ENCODE measurements at regions not wholly inside any gene's neighbourhood (a gene's known extent, or its start where the extent isn't known, plus 50 kb on each side); places are given as distances from the start of the nearest gene placed in this dataset.

GRCh38 chrX:134167591-134168203 lies 69.3 kb upstream of the CCDC160 start:
- TF ChIP-seq CTCF (IDR thresholded peaks at IDR 0.05) = no peak

GRCh38 chrX:134171661-134172587 lies 65.1 kb upstream of the CCDC160 start:
- no peak for TF ChIP-seq CTCF (IDR thresholded peaks at IDR 0.05)

DNA sequence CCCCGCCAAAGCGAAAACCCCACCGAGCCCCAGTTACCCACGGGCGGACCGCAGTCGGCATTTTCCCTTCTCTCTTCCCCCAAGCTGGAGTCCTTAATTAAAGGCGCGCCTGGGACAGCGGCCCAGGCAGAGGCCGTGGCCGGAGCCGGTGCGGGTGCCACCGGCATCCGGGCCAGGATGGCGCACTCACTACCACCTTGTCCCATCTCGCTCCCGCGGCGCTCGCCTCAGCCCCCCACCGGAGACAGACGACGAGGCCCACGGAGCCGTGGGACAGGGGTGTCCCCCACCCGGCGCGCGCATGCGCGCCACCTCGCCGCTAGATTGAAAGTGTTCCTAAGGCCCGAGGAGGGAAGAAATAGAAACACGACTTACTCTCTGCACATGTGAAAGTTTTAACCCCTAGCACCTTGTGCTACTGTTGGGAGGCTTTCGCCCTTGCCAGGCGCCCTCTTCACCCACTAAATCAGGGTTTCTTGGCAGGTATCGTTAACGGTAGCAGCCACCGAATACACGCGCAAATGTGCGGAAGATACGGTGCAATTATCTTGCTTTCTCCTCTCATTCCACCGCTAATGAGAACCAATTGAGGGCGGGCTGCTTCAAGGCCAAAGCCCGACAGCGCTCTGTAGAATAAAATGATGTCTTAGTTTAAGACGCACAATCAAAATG lies 64.3 kb upstream of the CCDC160 start:
- TF ChIP-seq CTCF (IDR thresholded peaks at IDR 0.05) = no peak

GRCh38 chrX:134173541-134174272 lies 63.3 kb upstream of the CCDC160 start:
- no peak for TF ChIP-seq CTCF (IDR thresholded peaks at IDR 0.05)

- no peak for TF ChIP-seq CTCF (IDR thresholded peaks at IDR 0.05)
Measured at GRCh38 chrX:134174273-134174660, 62.7 kb upstream of the CCDC160 start.

DNA sequence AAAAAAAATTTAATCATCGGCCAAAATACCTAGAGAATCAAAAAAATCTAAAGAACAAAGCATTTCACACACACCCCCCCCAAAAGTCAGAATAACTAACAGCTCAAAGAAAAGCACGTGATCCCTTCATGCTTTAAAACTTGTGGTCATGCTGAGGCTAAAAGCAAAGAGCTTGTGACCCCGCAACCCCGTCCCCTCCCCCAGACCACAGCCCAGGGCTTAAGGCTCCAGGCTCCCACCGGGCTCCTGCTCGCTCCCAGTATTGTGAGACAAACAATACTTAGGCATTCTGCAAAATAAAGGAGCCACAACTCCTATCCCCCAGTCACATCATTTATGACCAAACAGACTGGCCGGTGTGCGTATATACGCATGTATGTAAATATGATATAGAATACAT lies 62.1 kb upstream of the CCDC160 start:
- no peak for TF ChIP-seq CTCF (IDR thresholded peaks at IDR 0.05)

- no peak for TF ChIP-seq CTCF (IDR thresholded peaks at IDR 0.05)
Measured at GRCh38 chrX:134177527-134177926, 59.5 kb upstream of the CCDC160 start.

Data from LNCAP (cell line).